Activated CD4-positive, alpha-beta memory T cell treated with anti-CD3 and anti-CD28 coated beads for 36 hours (primary cell): ENCODE measurements at regions not wholly inside any gene's neighbourhood (a gene's known extent, or its start where the extent isn't known, plus 50 kb on each side); places are given as distances from the start of the nearest gene placed in this dataset.
"Not testable (repeated sequence)": the region's sequence is repeated elsewhere in the genome, so short reads cannot be mapped to it uniquely, and the experiment has no call there.

Source experiments
- CTCF ChIA-PET: fragments of 350-600 bp; sonication (Branson Sonifier 250); formaldehyde crosslinking; loops from one replicate; lab custom pipeline; 2021; ENCODE audit warnings: antibody characterized with exemption, inconsistent platforms; lab: Charles Lee
- POLR2A ChIA-PET: fragments of 350-600 bp; sonication (Branson Sonifier 250); formaldehyde crosslinking; loops from one replicate; lab custom pipeline; 2021; ENCODE audit warnings: antibody characterized with exemption; lab: Charles Lee
- DNase-seq: peaks from one replicate; pipeline ENCODE4 v3.0.0-alpha.2; 2020
- H3K27ac Mint-ChIP-seq: one replicate; pipeline ENCODE4 v1.8.0; 2021; ENCODE audit warnings: mixed read lengths
- H3K27me3 Mint-ChIP-seq: one replicate; pipeline ENCODE4 v1.8.0; 2021; ENCODE audit warnings: mixed read lengths
- H3K36me3 Mint-ChIP-seq: one replicate; pipeline ENCODE4 v1.8.0; 2021; ENCODE audit warnings: mixed read lengths
- H3K4me1 Mint-ChIP-seq: one replicate; pipeline ENCODE4 v1.8.0; 2021; ENCODE audit warnings: low read depth, mixed read lengths
- H3K4me3 Mint-ChIP-seq: one replicate; pipeline ENCODE4 v1.8.0; 2021; ENCODE audit warnings: mild to moderate bottlenecking, mixed read lengths
- H3K9me3 Mint-ChIP-seq: one replicate; pipeline ENCODE4 v1.8.0; 2021; ENCODE audit warnings: mixed read lengths
- intact Hi-C: fragments of 100-400 bp; cut with micrococcal nuclease; formaldehyde crosslinking; loops from one replicate; pipeline ENCODE4 v1.15.1; 2023

GRCh38 chr3:66552846-66553245, 52.0 kb upstream of the LRIG1 start:
- Mint-ChIP-seq H3K36me3 (no peaks in the 10 kb centered on the region), H3K27me3 (no peaks in the 10 kb centered on the region), H3K4me3 (no peak overlapping the region), H3K4me1 (peaks cover 3% of the 10 kb centered on the region), H3K9me3 (no peaks in the 10 kb centered on the region), H3K27ac (no peak overlapping the region)
- ChIA-PET CTCF (no interaction called here), POLR2A (no interaction called here)
- no peak for DNase-seq
- intact Hi-C loops: no loop called here

DNA sequence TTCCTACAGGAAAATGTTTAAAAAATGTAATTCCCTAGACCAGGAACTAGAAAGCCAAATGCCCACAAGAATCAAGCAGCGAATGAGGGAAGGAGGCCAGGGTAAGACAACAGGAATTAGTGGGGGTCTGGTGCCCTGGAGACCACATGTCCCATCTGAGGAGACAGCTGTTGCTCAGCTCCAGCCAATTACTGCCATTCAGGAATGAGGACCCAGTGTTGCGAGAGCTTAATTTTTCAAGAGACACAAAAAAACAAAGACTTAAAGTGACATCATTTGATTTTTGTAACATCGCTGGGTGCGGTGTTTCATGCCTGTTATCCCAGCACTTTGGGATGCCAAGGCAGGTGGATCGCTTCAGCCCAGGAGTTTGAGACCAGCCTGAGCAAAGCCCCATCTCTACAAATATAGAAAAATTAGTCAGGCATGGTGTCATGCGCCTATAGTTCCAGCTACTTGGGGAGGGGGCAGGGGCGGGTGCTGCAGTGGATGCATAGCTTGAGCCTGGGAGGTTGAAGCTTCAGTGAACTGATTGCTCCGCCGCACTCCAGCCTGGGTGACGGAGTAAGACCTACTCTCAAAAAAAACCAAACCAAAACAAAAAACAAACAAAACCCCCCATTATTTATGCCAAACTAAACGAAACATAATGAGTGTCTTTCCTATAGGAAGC, 52.8 kb upstream of the LRIG1 start:
- intact Hi-C loops: no loop called here
- ChIA-PET POLR2A (no interaction called here), CTCF (no interaction called here)
- no peak for DNase-seq
- Mint-ChIP-seq H3K27me3 (no peaks in the 10 kb centered on the region), H3K9me3 (no peaks in the 10 kb centered on the region), H3K27ac (no peak overlapping the region), H3K4me1 (peaks cover 3% of the 10 kb centered on the region), H3K4me3 (no peak overlapping the region), H3K36me3 (no peaks in the 10 kb centered on the region)

GRCh38 chr3:66554178-66554577, 53.4 kb upstream of the LRIG1 start:
- Mint-ChIP-seq H3K27ac (no peak overlapping the region), H3K9me3 (no peaks in the 10 kb centered on the region), H3K36me3 (no peaks in the 10 kb centered on the region), H3K27me3 (no peaks in the 10 kb centered on the region), H3K4me1 (peaks cover 3% of the 10 kb centered on the region), H3K4me3 (no peak overlapping the region)
- DNase-seq: no peak
- intact Hi-C loops: no loop called here
- ChIA-PET CTCF (no interaction called here), POLR2A (no interaction called here)

- no peak for DNase-seq
- Mint-ChIP-seq H3K27ac (no peak overlapping the region), H3K27me3 (no peaks in the 10 kb centered on the region), H3K9me3 (peaks cover 4% of the 10 kb centered on the region), H3K4me1 (peaks cover 3% of the 10 kb centered on the region), H3K4me3 (no peak overlapping the region), H3K36me3 (no peaks in the 10 kb centered on the region)
- ChIA-PET POLR2A (no interaction called here), CTCF (no interaction called here)
- intact Hi-C loops: no loop called here
These were observed 54.5 kb upstream of the LRIG1 start for GRCh38 chr3:66555214-66555844.

DNA sequence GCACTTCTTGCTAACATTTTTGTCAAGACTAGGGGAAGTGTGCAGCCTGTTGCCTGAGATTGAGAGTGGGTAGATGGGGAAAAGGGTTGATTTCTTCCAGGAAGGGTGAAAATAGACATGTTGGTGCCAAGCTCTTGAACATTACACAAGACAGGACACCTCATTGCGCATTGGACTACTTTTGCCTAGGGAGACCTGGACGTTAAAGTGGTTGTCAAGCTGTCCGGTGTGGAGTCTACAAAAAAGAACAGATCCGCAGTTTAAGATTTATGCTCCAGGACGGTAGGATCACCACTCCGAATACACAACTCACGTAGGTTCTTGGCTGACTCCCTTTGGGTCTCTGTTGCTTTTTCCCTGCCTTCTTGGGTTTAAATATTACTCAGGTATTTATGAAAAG, 56.3 kb upstream of the LRIG1 start:
- H3K4me1 Mint-ChIP-seq: peaks cover 3% of the 10 kb centered on the region
- ChIA-PET POLR2A (no interaction called here), CTCF (no interaction called here)
- no peak overlapping the region for H3K4me3 Mint-ChIP-seq
- intact Hi-C loops: no loop called here
- H3K9me3 Mint-ChIP-seq: peaks cover 4% of the 10 kb centered on the region
- no peak overlapping the region for H3K27ac Mint-ChIP-seq
- no peaks in the 10 kb centered on the region for H3K36me3 Mint-ChIP-seq
- no peak for DNase-seq
- no peaks in the 10 kb centered on the region for H3K27me3 Mint-ChIP-seq

DNA sequence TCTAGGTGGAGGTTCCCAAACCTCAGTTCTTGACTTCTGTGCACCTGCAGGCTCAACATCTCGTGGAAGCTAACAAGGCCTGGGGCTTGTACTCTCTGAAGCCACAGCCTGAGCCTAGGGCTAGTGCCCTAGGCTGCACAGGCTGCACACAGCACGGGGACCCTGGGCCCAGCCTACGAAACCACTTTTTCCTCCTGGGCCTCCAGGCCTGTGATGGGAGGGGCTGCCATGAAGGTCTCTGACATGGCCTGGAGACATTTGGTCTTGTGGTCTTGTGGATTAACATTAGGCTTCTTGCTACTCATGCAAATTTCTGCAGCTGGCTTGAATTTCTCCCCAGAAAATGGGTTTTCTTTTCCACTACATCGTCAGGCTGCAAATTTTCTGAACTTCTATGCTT, 59.1 kb upstream of the LRIG1 start:
- H3K27ac Mint-ChIP-seq, H3K36me3 Mint-ChIP-seq, H3K9me3 Mint-ChIP-seq, DNase-seq, CTCF ChIA-PET, POLR2A ChIA-PET, H3K27me3 Mint-ChIP-seq, intact Hi-C loops, H3K4me3 Mint-ChIP-seq, H3K4me1 Mint-ChIP-seq: not testable (repeated sequence)

DNA sequence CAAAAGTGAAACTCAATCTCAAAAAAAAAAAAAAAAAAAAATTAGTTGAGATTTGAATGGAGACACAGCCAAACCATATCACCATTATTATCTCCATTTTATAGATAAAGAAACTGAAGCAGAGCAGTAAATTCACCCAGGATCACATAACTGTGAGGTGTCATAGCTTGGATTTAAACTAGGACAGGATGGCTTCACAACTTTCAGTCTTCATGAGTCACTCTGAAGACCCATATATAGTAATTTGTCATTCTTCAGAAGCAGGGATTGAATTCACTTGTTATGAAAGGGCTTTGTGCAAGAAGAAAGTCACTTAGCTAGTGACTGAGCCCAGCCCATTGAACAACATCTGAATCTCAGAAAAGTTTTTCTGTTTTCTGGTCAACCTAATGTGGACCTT, 60.5 kb upstream of the LRIG1 start:
- POLR2A ChIA-PET: no interaction called here
- Mint-ChIP-seq H3K36me3 (no peaks in the 10 kb centered on the region), H3K9me3 (peaks cover 4% of the 10 kb centered on the region), H3K27ac (no peak overlapping the region), H3K27me3 (no peaks in the 10 kb centered on the region), H3K4me3 (no peak overlapping the region), H3K4me1 (no peaks in the 10 kb centered on the region)
- intact Hi-C loops: no loop called here
- CTCF ChIA-PET: no interaction called here
- DNase-seq: no peak

GRCh38 chr3:66565301-66565700, 64.5 kb upstream of the LRIG1 start:
- no peaks in the 10 kb centered on the region for H3K27me3 Mint-ChIP-seq
- CTCF ChIA-PET: no interaction called here
- no peak overlapping the region for H3K27ac Mint-ChIP-seq
- no peak for DNase-seq
- no peaks in the 10 kb centered on the region for H3K9me3 Mint-ChIP-seq
- POLR2A ChIA-PET: no interaction called here
- intact Hi-C loops: no loop called here
- no peaks in the 10 kb centered on the region for H3K4me1 Mint-ChIP-seq
- no peaks in the 10 kb centered on the region for H3K36me3 Mint-ChIP-seq
- H3K4me3 Mint-ChIP-seq: no peak overlapping the region

DNA sequence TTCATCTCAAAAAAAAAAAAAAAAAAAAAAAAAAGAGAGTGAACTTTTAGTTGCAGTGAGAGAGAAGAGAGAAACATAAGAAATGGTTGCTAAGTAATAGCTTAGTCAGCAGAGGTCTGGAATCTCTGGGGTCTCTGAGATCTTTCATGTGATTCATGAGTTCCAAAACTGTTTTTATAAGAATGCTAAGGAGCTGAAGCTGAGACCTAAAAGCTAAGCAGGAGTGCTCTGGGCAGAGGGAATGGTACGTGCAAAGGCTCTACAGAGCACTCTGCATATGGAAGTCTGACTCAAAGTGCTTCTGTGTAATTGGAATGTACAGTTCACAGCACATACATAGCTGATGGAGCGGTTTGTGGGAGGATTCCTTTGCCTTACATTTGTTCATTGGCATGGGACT, 66.3 kb upstream of the LRIG1 start:
- Mint-ChIP-seq H3K27ac (no peak overlapping the region), H3K27me3 (no peaks in the 10 kb centered on the region), H3K9me3 (no peaks in the 10 kb centered on the region), H3K4me3 (no peak overlapping the region), H3K36me3 (no peaks in the 10 kb centered on the region), H3K4me1 (no peaks in the 10 kb centered on the region)
- CTCF ChIA-PET: no interaction called here
- intact Hi-C loops: no loop called here
- DNase-seq: no peak
- POLR2A ChIA-PET: interaction anchor here (1.1 kb wide), 1 partner anchor 15 kb away, joined by 3 read pairs; no protein-coding TSS in a partner anchor

DNA sequence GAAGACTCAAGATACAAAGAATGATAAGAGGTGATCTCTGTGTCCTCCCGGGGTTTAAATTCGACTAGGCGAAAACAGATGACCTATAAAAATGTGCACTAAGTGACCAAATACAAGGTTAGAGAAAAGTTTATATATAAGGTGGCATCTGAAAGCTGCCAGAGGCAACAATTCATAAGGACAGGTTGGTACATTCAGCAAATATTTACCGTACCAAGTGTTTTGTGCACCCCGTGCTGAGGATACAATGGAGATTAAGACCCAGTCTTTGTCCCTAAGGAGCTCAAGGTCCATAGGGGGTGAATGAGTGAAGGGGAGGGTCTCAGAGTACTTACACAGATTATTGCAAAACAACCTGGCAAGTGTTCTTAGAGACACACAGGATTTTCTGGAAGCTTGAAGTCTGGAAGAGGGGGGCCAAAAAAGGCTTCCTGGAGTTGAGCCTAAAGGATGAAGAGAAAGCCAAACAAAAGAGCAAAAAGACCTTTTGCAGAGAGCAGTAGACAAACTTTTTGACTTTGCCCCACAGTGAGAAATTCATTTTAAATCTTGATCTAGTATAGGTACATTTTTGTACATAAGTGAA, 71.4 kb upstream of the LRIG1 start:
- no peaks in the 10 kb centered on the region for H3K9me3 Mint-ChIP-seq

GRCh38 chr3:66572938-66573710, 72.3 kb upstream of the LRIG1 start:
- intact Hi-C loops: no loop called here
- ChIA-PET CTCF (interaction anchor here (1.5 kb wide), 1 partner anchor 39 kb away, joined by 3 read pairs; no protein-coding TSS in a partner anchor), POLR2A (no interaction called here)
- peak; percentile 17 for DNase-seq
- Mint-ChIP-seq H3K27me3 (no peaks in the 10 kb centered on the region), H3K4me3 (no peak overlapping the region), H3K27ac (no peak overlapping the region), H3K9me3 (no peaks in the 10 kb centered on the region), H3K36me3 (no peaks in the 10 kb centered on the region), H3K4me1 (peaks cover 3% of the 10 kb centered on the region)

More for the DNA sequence above, 71.4 kb upstream of the LRIG1 start:
- Mint-ChIP-seq H3K27me3 (no peaks in the 10 kb centered on the region), H3K27ac (no peak overlapping the region), H3K36me3 (no peaks in the 10 kb centered on the region), H3K4me3 (no peak overlapping the region), H3K4me1 (peaks cover 3% of the 10 kb centered on the region)
- POLR2A ChIA-PET: no interaction called here
- DNase-seq: no peak
- CTCF ChIA-PET: interaction anchor here (1.5 kb wide), 1 partner anchor 38 kb away, joined by 3 read pairs; no protein-coding TSS in a partner anchor
- intact Hi-C loops: no loop called here

DNA sequence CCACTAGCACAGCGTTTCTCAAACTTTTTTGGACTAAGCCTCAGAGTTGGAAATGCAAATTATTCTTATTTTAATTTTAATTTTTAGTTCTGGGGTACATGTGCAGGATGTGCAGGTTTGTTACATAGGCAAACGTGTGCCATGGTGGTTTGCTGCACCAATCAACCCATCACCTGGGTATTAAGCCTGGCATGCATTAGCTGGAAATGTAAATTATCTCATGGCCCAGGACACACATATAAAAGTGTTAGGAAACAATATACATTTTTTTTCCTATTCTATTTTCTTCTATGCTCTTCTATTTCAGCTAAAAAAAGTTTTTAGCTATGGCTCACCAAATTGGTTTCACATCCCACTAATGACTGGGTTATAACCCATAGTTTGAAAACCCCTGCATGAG, 73.3 kb upstream of the LRIG1 start:
- Mint-ChIP-seq H3K4me3 (no peak overlapping the region), H3K27me3 (no peaks in the 10 kb centered on the region), H3K4me1 (peaks cover 3% of the 10 kb centered on the region), H3K27ac (no peak overlapping the region), H3K36me3 (peaks cover under 1% of the 10 kb centered on the region), H3K9me3 (peaks cover 6% of the 10 kb centered on the region)
- intact Hi-C loops: no loop called here
- CTCF ChIA-PET: interaction anchor here (0.7 to 1.2 kb wide), 2 partner anchors 9 to 65 kb away, joined by 3 to 4 read pairs; no protein-coding TSS in a partner anchor
- DNase-seq: no peak
- POLR2A ChIA-PET: no interaction called here
